ENCODE measurements at regions not wholly inside any gene's neighbourhood (a gene's known extent, or its start where the extent isn't known, plus 50 kb on each side); places are given as distances from the start of the nearest gene placed in this dataset.

- no peak for TF ChIP-seq TAF1 (IDR thresholded peaks at IDR 0.05; ENCODE audit: borderline replicate concordance, insufficient read depth, low read length)
- no peak for TF ChIP-seq SIN3A (IDR thresholded peaks at IDR 0.05; ENCODE audit: borderline replicate concordance, insufficient read depth, low read length)
- TF ChIP-seq POLR2AphosphoS5 (IDR thresholded peaks at IDR 0.05; ENCODE audit: low read depth, low read length), result no peak
Observed at GRCh38 chr5:155136216-155136850, 122.8 kb downstream of the KIF4B start.
